ENCODE measurements at regions not wholly inside any gene's neighbourhood (a gene's known extent, or its start where the extent isn't known, plus 50 kb on each side); places are given as distances from the start of the nearest gene placed in this dataset.

DNA sequence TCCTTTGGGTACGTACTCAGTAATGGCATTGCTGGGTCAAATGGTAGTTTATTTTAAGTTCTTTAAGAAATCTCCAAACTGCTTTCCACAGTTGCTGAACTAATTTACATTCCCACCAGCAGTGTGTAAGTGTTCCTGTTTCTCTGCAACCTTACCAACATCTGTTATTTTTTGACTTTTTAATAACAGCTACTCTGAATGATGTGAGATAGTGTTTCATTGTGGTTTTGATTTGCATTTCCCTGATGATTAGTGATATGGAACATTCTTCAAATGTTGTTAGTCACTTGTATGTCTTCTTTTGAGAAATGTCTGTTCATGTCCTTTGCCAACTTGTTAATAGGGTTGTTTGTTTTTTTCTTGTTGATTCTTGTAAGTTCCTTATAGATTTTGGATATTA, 558.9 kb downstream of the SH2D4B start:
- no peak for TF ChIP-seq TAF1 (IDR thresholded peaks at IDR 0.05; ENCODE audit: borderline replicate concordance, insufficient read depth, low read length)
- TF ChIP-seq, protein P1, sequence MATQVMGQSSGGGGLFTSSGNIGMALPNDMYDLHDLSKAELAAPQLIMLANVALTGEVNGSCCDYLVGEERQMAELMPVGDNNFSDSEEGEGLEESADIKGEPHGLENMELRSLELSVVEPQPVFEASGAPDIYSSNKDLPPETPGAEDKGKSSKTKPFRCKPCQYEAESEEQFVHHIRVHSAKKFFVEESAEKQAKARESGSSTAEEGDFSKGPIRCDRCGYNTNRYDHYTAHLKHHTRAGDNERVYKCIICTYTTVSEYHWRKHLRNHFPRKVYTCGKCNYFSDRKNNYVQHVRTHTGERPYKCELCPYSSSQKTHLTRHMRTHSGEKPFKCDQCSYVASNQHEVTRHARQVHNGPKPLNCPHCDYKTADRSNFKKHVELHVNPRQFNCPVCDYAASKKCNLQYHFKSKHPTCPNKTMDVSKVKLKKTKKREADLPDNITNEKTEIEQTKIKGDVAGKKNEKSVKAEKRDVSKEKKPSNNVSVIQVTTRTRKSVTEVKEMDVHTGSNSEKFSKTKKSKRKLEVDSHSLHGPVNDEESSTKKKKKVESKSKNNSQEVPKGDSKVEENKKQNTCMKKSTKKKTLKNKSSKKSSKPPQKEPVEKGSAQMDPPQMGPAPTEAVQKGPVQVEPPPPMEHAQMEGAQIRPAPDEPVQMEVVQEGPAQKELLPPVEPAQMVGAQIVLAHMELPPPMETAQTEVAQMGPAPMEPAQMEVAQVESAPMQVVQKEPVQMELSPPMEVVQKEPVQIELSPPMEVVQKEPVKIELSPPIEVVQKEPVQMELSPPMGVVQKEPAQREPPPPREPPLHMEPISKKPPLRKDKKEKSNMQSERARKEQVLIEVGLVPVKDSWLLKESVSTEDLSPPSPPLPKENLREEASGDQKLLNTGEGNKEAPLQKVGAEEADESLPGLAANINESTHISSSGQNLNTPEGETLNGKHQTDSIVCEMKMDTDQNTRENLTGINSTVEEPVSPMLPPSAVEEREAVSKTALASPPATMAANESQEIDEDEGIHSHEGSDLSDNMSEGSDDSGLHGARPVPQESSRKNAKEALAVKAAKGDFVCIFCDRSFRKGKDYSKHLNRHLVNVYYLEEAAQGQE (IDR thresholded peaks at IDR 0.05; ENCODE audit: insufficient read depth in 1 of 2, low read depth in 2 of 2, low read length in 2 of 2): no peak
- TF ChIP-seq POLR2AphosphoS5 (IDR thresholded peaks at IDR 0.05; ENCODE audit: low read depth, low read length): no peak
- TF ChIP-seq SIN3A (IDR thresholded peaks at IDR 0.05; ENCODE audit: borderline replicate concordance, insufficient read depth, low read length): no peak
- no peak for TF ChIP-seq FOXP2 (optimal IDR thresholded peaks at IDR 0.05; ENCODE audit: borderline replicate concordance, extremely low read depth, extremely low read length, insufficient read depth)

Data from PFSK-1 (cell line).